Fibroblast of upper back skin (primary cell): ENCODE measurements at regions not wholly inside any gene's neighbourhood (a gene's known extent, or its start where the extent isn't known, plus 50 kb on each side); places are given as distances from the start of the nearest gene placed in this dataset.
A peak's percentile ranks its signal among the peaks of the same experiment; 100 is the strongest.

Source experiments
- DNase-seq: peaks from one replicate; pipeline ENCODE4 v3.0.0-alpha.2; 2013

DNA sequence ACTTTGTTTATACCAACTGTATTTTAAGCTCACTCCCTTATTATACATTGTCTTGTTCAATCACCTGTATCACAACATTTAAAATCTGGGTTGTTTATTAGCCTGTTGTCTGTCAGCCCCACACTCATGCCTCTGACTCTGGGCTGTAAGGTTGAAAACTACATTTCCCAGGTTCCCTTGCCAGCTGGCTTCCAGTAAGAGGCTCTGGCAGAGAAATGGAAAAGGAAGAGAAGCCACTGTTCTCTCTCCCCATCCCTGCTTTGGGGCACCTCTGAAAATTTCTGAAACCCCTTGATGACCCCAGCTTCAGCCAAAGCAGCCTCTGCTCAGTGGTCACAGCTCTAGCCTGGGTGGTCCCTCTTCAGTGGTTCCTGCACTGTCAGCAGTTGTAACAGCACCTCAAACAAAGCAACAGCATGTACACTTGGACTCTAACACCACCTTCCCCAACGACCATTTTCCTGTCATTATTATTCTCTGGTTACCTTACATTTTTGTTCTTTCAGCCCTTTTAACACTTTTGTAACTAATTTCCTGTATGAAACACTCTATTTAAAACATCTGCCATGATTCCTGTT is 108.9 kb upstream of the LGALSL start:
- DNase-seq: no peak

GRCh38 chr2:64345998-64346397 is 108.0 kb upstream of the LGALSL start:
- no peak for DNase-seq

GRCh38 chr2:64348386-64349130 is 105.4 kb upstream of the LGALSL start:
- DNase-seq: peak; percentile 37

- DNase-seq: no peak
Observed at GRCh38 chr2:64349131-64349530, 104.8 kb upstream of the LGALSL start.

DNA sequence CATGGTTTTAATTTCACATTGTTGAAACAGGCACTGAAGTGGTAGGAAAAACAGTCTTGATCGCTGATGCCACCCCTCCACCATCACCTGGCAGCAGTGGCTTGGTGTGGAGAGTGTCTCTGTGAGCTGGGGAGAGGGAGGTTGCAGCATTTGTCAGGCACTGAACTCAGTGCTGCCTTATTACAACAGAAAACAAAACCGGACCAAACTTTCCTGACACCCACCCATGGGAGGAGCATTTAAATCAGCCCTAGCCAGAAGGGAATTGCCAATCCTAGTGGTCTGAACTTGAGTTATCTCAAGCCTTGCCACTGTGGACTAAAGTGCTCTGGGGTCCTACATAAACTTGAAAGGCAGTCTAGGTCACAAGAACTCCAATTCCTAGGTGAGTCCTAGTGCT is 103.0 kb upstream of the LGALSL start:
- DNase-seq: no peak

- DNase-seq: no peak
Observed at GRCh38 chr2:64352292-64352691, 101.7 kb upstream of the LGALSL start.

DNA sequence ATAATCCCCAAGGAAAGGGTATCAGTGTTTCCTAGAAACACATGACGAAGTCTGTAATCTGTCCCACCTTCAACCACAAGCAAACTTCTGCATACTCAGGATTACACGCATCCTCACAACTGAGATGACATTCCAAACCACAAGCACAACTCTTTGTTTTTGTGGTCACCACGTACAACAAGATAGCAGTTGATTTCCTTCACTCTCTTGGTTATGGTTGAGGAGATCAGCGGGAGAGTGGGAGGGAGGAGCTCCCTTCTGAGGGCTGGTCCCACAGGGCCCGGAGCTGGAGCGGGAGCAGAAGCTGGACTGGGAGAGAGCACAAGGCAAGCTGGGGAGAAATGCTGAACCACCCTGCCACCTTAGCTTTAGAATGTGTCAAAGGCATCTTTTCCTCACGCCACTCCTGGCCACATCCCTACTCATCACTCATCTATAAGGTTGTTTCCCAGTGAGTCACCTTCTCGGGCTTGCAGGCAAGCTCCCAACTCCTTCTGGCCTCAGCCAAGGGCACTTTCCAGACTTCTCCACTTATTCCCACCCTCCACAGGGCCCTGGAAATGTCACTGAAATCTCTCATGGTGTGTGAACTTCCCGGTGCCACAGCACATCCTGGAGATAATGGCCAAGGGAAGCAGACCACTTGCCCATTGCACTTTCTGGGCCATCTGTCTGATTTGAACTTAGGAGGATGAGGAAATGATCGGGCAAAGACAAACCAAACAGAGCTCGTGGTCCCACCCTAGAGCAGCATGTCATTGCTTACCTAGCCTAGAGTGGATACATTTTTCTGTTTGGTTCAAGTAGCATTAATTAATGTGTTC is 98.9 kb upstream of the LGALSL start:
- DNase-seq: peak; percentile 85

- DNase-seq: no peak
Observed at GRCh38 chr2:64356906-64357305, 97.1 kb upstream of the LGALSL start.

DNA sequence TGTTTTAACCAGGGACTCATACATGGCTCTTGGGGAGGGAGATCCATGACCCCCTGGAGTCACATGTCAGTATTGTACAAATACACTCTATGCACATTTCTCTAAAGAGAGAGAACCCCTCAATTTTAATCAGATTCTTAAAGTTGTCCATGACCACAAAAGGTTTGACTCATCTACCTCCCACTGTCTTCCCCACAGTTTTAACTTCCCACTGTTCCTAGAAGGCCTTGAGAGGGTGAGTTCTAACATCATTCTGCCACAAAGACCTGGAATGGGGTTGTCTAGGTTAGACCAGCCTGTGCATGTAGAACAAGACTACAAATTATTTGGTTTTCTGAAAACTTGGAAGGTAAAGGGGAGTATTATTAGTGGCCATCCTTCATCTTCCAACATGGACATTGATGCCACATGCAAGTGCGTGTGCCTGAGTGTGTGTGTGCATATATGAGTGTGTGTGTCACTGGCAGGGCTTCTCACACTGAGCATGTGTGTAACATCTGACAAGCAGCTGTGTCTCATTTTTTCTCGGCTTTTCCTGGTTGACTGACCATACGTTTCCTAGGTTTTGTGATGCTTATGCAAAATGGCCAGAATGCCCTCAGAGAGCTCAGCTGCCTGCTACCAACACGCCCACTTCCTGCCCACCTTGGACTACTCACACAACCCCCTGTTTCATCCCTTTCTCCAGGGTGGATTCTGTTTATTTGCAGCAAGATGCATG is 94.6 kb upstream of the LGALSL start:
- DNase-seq: peak; percentile 62

GRCh38 chr2:64359892-64360657 is 93.9 kb upstream of the LGALSL start:
- DNase-seq: peak; percentile 89

- DNase-seq: no peak
Observed at GRCh38 chr2:64361151-64361938, 92.6 kb upstream of the LGALSL start.

DNA sequence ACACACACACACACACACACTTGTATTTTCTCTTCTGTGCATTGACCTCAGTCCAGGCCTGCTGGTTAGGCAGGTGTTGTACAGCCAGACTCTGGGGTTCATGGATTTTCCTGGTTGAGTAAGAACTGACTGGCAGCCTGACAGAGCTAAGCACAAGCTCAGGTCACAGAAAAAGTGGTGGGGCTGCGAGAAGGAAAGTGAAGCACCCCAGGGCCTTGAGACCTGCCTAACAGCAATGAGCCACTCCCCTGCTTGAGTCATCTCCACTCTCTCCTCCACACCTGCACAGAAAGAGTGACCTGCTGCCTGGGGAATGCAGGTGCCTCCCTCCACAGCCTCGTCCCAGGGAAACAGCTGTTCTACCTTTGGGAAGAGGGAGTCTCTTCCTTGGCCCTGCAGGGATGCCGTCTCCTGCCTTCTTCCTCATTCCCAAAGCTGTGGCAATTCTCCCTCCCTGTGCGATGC is 91.4 kb upstream of the LGALSL start:
- DNase-seq: no peak

- no peak for DNase-seq
Observed at GRCh38 chr2:64363140-64363539, 90.8 kb upstream of the LGALSL start.

- no peak for DNase-seq
Observed at GRCh38 chr2:64363848-64364247, 90.1 kb upstream of the LGALSL start.

- DNase-seq: no peak
Observed at GRCh38 chr2:64367444-64368232, 86.3 kb upstream of the LGALSL start.

DNA sequence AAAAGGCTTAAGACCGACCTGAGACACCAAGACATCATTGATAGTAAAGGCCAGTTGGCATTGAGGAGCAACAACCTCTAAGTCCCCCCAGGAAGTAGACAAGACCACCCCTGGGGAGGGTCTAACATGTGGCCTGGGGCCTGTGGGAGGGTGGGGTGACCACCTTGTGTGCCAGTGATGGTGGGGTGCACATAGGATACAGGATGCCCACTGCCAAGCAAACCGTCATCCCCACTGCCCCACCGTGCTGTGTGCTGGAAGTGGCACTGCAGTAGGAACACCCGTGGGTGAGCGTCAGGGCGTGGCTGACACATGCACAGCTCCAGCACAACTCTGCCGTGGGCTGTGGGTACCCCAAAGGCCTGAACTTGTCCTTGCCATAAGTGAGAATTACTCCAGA is 84.3 kb upstream of the LGALSL start:
- no peak for DNase-seq

DNA sequence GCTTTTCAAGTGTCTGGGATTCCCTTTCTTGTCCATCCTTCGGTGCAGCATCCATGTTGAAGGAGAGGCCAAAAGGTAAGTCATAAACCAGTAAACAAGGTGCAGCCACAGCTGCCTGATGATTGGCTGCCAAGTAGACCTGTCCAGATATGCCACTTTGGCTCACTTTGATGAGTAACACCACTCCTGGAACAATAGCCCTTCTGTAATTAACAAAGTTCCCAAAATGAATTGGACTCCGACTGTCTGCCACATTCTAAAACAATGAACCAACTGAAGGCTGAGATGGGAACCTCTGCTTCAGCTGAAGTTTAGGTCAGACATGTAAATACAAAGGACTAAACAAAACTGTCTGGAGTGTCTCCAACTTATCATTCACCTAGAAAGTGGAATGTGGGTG is 82.2 kb upstream of the LGALSL start:
- no peak for DNase-seq

- no peak for DNase-seq
Observed at GRCh38 chr2:64374686-64375085, 79.3 kb upstream of the LGALSL start.

GRCh38 chr2:64376926-64377325 is 77.0 kb upstream of the LGALSL start:
- no peak for DNase-seq

DNA sequence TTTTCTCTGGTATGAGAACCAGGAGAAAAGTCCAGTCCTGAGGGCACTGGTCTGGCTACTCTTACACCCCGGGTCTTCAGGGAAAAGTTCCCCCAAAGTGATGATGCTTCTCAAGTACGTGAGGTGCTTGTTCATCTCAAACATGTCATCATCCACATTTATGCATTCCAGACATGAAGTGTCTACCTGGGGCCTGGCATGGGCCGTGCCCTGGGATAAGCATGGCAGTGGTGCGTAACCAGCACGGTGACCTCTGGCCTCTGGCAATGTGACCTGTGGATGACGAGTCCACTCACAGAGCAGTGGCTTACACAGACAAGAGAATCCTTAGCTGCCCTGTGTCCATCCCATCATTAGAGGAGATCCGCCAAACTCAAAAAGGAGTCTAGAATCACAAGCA is 74.8 kb upstream of the LGALSL start:
- no peak for DNase-seq
